ENCODE measurements at regions not wholly inside any gene's neighbourhood (a gene's known extent, or its start where the extent isn't known, plus 50 kb on each side); places are given as distances from the start of the nearest gene placed in this dataset.

DNA sequence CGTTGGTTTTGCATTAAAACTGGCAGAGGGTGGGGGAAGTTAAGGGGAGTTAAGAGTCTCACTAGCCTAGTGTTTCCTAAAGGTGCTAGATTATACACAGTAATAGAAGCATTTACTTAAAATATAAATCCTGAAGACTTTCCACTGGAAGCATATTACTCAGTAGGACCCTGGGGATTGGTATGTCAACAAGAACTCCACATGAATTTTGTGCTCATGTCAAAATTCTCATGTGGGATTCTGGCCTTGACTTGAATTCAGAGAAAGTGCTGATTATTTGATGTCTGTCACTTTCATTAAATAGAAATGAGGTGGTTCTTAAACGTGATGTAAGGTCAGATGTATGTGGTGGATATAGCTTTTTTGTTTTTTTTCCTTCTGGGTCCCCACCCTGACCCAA is 997.2 kb downstream of the TUSC7 start:
- TF ChIP-seq POLR2AphosphoS5 (IDR thresholded peaks at IDR 0.05; ENCODE audit: low read depth, low read length) (no peak), TAF1 (IDR thresholded peaks at IDR 0.05; ENCODE audit: borderline replicate concordance, insufficient read depth, low read length) (no peak), SIN3A (IDR thresholded peaks at IDR 0.05; ENCODE audit: borderline replicate concordance, insufficient read depth, low read length) (no peak), FOXP2 (optimal IDR thresholded peaks at IDR 0.05; ENCODE audit: borderline replicate concordance, extremely low read depth, extremely low read length, insufficient read depth) (no peak)
- TF ChIP-seq, protein P1, sequence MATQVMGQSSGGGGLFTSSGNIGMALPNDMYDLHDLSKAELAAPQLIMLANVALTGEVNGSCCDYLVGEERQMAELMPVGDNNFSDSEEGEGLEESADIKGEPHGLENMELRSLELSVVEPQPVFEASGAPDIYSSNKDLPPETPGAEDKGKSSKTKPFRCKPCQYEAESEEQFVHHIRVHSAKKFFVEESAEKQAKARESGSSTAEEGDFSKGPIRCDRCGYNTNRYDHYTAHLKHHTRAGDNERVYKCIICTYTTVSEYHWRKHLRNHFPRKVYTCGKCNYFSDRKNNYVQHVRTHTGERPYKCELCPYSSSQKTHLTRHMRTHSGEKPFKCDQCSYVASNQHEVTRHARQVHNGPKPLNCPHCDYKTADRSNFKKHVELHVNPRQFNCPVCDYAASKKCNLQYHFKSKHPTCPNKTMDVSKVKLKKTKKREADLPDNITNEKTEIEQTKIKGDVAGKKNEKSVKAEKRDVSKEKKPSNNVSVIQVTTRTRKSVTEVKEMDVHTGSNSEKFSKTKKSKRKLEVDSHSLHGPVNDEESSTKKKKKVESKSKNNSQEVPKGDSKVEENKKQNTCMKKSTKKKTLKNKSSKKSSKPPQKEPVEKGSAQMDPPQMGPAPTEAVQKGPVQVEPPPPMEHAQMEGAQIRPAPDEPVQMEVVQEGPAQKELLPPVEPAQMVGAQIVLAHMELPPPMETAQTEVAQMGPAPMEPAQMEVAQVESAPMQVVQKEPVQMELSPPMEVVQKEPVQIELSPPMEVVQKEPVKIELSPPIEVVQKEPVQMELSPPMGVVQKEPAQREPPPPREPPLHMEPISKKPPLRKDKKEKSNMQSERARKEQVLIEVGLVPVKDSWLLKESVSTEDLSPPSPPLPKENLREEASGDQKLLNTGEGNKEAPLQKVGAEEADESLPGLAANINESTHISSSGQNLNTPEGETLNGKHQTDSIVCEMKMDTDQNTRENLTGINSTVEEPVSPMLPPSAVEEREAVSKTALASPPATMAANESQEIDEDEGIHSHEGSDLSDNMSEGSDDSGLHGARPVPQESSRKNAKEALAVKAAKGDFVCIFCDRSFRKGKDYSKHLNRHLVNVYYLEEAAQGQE (IDR thresholded peaks at IDR 0.05; ENCODE audit: insufficient read depth in 1 of 2, low read depth in 2 of 2, low read length in 2 of 2): no peak

Data from PFSK-1 (cell line).